ENCODE measurements at regions not wholly inside any gene's neighbourhood (a gene's known extent, or its start where the extent isn't known, plus 50 kb on each side); places are given as distances from the start of the nearest gene placed in this dataset.

DNA sequence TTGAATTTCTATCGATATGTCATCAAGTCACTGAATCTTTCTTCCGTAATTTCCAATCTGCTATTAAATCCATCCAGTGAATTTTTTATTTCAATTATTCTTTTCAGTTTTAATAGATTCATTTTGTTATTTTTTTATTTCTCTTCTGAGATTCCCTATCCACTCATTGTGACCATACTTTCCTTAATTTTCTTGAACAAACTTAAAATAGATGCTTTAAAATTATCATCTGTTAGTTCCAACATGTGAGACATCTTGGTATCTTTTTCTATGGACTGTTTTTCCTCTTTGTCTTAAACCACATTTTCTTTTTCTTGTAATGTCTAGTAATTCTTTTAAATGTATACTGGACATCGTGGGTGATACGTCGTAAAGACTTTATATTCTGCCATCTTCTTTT, 236.6 kb upstream of the TLE3 start:
- TF ChIP-seq, protein P1, sequence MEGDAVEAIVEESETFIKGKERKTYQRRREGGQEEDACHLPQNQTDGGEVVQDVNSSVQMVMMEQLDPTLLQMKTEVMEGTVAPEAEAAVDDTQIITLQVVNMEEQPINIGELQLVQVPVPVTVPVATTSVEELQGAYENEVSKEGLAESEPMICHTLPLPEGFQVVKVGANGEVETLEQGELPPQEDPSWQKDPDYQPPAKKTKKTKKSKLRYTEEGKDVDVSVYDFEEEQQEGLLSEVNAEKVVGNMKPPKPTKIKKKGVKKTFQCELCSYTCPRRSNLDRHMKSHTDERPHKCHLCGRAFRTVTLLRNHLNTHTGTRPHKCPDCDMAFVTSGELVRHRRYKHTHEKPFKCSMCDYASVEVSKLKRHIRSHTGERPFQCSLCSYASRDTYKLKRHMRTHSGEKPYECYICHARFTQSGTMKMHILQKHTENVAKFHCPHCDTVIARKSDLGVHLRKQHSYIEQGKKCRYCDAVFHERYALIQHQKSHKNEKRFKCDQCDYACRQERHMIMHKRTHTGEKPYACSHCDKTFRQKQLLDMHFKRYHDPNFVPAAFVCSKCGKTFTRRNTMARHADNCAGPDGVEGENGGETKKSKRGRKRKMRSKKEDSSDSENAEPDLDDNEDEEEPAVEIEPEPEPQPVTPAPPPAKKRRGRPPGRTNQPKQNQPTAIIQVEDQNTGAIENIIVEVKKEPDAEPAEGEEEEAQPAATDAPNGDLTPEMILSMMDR (IDR thresholded peaks at IDR 0.05; ENCODE audit: low read depth, low read length): no peak
- no peak for TF ChIP-seq POLR2A (IDR thresholded peaks at IDR 0.05; ENCODE audit: extremely low read depth, insufficient read length)
- TF ChIP-seq MYC (IDR thresholded peaks at IDR 0.05; ENCODE audit: low read depth, low read length): no peak
